ENCODE measurements at regions not wholly inside any gene's neighbourhood (a gene's known extent, or its start where the extent isn't known, plus 50 kb on each side); places are given as distances from the start of the nearest gene placed in this dataset.
"Not testable (repeated sequence)": the region's sequence is repeated elsewhere in the genome, so short reads cannot be mapped to it uniquely, and the experiment has no call there.

DNA sequence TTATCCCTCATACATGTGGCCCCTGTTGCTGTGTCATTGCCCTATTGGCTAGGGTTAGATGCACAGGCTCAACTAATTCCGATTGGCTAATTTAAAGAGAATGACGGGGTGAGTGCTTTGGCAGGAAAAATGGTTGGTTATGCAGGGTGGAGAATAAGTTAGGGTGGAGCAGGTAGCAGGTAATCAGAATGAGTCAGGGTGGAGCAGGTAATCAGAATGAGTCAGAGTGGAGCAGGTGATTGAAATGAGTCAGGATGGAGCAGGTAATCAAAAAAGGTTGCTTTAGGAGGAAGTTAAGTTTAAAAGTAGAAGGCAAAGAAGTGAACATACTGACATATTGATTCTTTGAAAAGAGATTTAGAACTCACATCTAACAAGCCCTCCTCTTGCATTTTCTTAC is 513.5 kb downstream of the EDEM1 start:
- not testable (repeated sequence) for DNase-seq

DNA sequence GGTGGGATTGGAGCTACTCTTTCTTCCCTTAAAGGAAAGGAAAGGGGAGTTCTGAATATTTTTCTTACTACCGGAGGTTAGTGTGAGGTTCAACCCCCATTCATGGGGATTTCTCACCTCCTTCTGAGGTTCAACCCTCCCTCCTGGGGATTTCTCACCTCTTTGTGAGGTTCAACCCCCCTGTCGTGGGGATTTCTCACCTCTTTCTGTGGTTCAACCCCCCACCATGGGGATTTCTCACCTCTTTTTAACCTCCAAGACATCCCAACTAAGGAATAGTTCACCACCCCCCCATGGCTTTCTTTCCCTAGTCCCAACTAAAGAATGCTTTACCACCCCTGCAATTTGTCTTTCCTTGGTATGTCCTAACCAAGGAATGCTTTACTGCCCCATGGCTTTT is 520.3 kb downstream of the EDEM1 start:
- DNase-seq: no peak

DNA sequence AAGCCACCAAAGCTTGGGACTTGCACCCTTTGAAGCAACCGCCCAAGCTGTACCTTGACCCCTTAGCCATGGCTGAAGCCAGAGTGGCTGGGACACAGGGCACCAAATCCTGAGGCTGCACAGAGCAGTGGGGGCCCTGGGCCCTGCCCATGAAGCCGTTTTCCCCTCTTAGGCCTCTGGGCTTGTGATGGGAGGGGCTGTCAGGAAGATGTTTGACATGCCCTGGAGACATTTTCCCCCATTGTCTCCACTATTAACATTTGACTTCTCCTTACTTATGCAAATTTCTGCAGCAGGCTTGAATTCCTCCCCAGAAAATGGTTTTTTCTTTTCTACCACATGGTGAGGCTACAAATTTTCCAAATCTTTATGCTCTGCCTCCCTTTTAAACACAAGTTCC is 522.2 kb downstream of the EDEM1 start:
- no peak for DNase-seq

DNA sequence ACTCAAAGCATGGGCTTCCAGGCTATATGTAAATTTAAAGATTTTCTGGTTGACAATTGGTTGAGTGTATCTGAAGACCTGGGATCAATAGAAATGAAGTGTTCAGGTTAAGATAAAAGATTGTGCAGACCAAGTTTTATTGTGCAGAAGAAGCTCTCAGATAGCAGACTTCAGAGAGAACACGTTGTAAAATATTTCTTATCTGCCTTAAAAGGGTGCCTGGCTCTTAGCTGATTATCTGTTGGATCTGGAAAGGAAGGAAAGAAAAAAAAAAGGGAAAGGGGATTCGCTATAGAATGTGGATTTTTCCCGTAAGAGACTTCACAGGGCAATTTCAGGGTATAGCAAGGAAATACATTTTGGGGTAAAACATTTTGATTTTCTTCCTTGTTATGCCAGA is 523.2 kb downstream of the EDEM1 start:
- no peak for DNase-seq

DNA sequence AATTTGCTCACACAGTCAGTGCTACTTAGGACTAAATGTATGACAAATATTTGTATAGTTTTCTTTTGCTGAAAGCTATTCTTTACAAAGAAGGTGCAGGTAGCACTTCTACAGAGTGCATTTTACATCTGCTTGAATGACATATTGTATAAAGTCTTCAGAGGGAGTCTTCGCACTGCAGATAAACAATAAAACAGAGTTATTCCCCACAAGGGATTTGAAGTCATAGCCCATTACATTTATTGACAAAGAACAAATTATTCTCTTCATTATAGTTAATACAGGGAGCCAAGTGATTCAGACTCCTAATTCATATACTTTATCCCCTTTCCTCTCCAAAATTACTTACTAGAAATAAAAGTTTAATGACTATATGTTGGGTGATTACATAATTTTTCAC is 529.7 kb downstream of the EDEM1 start:
- no peak for DNase-seq

DNA sequence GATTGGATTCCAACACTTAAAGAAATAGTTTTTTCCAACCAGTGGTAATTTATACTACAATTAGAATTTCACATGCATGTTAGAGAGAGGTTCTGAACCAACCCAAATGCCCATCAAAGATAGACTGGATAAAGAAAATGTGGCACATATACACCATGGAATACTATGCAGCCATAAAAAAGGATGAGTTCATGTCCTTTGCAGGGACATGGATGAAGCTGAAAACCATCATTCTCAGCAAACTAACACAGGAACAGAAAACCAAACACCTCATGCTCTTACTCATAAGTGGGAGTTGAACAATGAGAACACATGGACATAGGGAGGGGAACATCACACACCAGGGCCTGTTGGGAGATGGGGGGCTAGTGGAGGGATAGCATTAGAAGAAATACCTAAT is 532.2 kb downstream of the EDEM1 start:
- not testable (repeated sequence) for DNase-seq

DNA sequence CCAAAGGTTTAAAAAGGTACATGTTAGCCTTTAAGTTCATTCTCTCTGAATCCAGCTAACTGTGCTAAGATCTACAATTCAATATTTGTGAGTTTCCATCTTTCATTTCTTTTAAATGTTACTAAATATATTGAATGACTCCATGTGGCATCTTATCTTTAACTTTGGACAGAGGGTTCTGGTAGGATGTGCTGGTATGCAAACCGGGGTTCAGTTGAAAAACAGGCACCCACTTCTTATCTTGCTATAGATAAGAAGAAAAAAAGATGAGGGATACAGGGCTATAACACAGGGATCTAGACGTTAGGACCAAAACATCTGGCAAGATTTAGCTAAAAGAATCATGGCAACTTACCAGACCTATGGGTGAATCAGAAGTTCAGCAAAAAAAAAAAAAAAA is 538.3 kb downstream of the EDEM1 start:
- no peak for DNase-seq

DNA sequence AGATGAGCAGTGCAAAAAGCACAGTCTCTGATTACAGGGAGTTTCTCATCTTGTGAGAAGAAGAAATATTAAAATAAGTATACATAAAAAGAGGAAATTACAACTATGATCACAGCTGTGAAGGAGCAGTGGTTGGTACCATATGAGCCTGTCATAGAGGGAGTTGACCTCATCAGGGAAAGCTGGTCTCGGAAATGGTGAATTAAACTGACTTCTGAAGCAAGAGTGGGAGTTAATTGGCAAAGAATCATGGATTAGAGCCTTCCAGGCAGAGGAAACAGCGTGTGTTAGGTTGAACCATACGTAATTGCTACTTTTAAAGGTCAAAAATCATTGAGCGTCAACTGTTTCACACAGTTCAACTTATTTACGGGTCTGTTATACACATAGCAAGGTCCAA is 539.1 kb downstream of the EDEM1 start:
- DNase-seq: no peak

DNA sequence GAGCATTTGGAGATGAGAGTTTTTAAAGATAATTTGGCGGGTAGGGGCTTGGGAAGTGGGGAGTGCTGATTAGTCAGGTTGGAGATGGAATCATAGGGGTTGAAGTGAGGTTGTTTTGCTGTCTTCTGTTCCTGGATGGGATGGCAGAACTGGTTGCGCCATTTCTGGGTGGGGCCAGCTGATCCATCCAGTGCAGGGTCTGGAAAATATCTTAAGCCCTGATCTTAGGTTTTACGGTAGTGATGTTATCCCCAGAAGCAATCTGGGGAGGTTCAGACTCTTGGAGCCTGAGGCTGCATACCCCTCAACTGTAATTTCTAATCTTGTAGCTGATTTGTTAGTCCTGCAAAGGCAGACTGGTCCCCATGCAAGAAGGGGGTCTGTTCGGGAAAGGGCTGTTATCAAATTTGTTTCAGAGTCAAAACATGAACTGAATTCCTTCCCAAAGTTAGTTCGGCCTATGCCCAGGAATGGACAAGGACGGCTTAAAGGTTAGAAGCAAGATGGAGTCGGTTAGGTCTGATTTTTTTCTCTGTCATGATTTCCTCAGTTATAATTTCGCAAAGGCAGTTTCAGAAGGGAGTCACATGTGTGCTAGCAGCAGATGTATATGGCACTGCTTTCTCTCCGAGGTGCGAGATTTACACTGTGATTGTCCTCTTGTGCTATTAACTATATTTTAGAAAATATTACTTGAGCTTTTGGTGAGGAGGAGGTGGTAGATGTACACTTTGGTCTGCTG is 540.4 kb downstream of the EDEM1 start:
- DNase-seq: no peak

DNA sequence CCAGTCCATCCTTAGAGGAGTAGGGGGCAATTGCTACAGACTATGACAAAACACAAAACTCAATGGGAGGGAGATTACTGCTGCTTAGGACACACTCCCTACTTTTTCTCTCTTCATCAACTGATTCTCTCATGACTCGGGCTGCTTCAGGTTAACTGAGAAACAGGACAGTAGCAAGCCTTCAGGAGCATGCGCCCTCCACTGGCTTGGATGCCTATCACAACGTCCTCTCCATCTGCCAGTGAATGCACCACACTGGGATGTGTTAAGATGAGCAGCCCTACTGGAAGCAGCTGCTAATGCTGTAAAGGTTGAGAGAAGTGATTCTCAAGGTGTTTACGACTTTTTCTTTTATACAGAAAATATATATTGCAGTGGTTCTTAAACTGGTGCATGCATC is 542.3 kb downstream of the EDEM1 start:
- no peak for DNase-seq

DNA sequence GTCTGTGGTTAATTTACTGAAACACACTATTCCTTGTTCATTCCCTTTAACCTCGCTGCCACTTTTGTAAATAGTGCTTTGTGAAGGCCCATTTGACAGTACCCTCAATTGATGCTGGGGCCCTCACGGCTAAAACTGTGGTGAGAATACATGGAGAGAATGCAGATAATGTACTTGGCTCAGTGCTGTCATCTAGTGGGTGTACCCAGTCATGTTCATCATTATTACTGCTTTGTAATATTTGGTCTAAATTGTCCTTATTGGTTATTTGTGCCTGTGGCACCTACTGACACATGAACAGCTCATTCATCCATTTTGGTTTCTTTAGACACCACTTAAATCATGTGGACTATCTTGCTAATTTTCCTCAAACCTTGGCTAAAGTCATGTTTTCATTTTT is 543.6 kb downstream of the EDEM1 start:
- peak; percentile 57 for DNase-seq

DNA sequence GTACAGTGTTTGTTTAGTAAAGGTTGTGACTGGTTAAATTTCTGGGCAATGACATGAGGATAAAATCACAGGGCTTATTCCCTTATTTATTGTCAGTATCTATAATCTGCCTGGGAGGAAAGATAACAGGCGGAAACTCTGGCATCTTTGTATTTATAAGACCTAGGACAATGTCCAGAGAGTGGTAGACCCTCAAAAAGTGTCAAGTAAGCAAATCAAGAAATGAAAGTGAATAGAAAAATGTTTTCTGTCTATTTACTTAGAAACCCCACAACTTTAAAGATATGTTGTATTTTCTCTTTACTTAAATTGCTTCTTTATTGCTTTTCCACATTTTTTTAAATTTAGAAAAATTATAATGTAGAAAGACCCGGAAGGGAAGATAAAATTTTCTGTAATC is 544.6 kb downstream of the EDEM1 start:
- DNase-seq: no peak

DNA sequence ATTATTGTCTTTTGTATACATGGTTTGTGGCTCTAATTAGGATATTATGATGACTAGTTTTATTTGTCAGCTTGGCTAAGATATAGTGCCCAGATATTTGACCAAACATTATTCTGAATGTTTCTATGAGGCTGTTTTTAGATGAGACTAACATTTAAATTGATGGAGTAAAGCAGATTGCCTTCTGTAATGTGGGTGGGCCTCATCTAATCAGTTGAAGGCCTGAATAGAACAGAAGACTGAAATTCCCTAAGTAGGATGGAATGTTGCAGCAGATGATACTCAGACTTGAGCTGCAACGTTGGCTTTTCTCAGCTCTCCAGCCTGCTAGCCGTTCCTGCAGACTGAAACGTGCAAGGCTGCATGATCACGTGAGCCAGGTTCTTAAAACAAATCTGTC is 546.5 kb downstream of the EDEM1 start:
- no peak for DNase-seq

DNA sequence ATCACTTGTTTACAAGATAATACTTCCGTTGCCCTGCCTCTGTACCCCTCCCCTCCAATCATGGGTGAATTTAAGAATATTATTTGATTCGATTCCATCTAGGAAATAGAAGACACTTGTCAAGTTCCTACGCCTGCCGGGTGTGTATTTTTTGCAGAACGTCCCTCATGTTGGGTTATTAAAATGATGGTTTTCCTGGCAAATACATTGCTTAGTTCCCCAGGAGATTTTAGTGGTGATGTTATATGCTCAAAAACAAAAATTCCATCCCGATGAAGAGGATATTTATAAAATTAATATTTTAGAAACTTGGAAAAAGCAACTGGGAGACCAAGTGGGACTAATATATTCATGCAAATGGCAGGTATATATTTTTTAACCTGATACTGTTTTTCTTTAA is 548.4 kb downstream of the EDEM1 start:
- no peak for DNase-seq

DNA sequence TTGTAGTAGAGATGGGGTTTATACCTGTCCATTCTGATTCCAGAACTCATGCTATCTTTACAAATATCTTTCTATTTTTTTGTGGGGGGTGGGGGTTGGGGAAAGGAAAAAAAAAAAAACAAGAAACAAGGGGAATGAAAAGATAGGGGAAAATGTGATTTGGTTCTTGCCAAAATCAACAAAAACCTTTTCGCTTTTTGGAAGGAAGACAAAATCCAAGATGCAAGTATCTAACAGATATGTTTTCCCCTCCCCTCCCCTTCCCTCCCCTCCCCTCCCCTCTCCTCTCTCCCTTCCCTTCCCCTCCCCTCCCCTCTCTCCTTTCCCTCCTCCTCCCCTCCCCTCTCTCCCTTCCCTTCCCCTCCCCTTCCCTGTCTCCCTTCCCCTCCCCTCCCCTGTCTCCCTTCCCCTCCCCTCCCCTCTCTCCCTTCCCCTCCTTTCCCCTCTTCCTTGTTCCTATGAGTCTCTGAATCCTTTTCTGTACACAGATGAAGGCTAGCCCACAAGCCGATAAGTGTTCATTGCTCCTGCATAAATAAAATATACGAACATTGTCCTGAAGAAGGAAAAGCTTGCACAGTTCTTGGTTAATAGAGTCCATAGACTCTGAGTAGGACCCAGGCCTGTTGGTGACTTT is 551.9 kb downstream of the EDEM1 start:
- DNase-seq: no peak

DNA sequence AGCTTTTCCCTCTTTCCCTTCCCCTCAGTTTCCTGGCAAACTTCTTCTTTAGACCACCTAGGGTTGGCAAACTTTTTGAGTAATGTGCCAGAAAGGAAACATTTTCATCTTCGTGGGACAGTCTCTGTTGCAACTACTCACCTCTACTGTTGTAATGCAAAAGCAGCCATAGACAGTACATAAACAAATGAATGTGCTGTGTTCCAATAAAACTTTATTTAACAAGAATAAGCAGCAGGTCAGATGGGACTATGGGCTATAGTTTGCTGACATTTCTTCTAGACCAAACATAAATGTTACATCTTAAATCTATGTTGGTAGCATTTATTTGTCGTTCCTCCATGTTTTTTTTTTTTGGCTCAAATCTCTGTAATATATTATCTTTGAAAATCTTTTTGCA is 552.4 kb downstream of the EDEM1 start:
- no peak for DNase-seq

DNA sequence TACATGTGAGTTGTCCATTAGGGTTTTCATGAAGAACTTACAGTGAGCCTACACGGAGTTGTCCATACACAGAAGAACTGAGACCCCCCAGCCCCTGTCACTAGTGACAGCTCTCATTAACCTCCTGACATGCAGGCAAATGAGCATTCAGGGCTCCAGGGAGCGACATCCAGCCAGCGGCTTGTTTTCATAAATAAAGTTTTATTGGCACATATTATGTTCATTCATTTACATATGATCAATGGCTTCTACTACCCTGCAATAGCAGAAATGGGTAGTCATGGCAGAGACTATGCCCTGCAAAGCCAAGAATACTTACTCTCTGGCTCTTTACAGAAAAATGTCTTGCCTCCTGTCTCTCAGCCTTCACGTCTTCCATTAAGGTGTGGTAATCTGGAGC is 553.5 kb downstream of the EDEM1 start:
- DNase-seq: no peak

DNA sequence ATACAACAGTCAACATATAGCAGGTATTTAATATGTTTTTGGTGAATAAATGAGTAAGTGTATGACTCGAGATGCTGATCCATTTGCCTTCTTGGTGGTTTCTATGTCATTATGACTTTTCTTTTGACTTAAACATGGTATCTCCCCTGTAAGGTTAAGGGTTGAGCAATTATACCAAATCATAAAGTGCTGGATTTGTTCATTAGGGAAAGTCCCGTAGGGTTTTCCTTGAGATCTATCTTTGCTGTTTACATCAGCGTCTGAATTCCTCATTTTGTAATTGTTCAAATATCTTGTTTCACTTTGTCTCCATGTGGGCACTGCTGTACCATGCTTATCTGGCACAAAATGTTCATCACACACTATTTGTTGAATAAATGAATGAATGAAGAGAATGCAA is 562.6 kb downstream of the EDEM1 start:
- DNase-seq: no peak

DNA sequence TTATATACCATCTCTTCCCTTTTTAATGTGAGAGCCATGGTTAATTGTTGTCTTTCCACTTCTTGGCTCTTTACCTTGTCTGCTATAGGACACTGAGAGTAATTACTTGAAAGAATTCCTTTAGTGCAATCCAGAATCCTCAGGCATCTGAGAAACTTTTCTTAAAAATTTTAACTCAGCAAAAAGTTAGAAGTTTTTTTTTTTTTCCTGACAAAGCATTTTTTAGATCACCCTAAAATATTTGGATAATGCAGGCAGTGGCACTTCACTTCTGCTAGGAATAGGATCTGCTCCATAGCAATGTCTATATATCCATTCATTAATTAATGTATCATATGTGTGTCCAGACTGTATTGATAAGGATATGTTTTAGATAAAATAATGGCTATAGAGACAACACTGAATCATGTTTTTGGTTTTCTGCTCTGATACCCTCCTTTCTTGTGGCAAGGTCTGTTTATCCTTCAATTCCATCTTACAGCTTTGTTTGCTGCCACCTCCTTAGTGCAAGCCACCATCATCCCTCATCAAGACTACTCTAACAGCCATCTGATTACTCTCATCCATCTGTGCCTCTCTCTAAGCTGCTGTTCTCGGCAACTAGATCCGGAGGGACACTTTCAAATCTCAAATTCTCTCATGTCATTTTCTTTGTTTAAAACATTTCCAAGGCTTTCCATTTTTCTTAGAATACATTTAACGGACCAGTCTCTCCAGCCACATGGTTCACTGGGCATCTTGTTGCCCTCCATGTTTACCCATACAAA is 563.5 kb downstream of the EDEM1 start:
- DNase-seq: no peak

DNA sequence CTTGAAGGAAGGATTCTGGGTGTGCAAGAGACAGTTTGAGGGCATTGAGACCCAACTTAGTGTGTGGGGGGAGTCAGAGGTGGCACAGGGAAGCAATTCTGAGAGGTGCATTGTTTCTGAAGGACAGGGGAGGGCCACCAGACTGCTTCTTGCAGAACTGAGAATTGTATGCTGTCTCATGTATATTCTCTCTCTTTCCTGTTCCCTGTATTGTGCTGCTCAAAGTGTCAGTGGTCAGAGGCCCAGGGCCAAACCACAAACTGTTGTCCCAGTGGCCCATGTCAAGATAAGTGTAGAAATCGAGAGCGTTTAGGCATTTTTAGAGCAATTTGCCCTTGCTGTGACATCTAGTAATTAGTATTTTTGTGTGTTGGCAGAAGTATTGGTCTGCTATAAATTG is 567.1 kb downstream of the EDEM1 start:
- peak; percentile 92 for DNase-seq

DNA sequence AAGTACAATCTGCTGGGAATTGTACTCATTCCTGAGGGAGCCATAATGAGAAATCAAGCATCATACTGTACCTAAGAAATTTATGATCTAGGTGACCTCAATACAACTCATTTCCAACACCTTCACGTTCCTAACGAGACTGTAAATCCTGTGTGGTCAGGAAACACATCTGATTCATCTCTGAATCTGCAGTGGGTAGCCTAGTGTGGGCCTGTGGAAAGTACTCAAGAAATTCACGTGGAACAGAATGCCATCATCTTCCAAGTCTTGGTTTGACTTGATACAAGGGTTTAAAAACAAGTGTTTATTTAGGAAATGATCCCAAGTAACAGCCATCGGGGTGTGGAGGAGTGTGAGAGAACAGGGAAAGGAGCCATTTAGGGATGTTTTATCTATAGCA is 568.9 kb downstream of the EDEM1 start:
- DNase-seq: no peak

DNA sequence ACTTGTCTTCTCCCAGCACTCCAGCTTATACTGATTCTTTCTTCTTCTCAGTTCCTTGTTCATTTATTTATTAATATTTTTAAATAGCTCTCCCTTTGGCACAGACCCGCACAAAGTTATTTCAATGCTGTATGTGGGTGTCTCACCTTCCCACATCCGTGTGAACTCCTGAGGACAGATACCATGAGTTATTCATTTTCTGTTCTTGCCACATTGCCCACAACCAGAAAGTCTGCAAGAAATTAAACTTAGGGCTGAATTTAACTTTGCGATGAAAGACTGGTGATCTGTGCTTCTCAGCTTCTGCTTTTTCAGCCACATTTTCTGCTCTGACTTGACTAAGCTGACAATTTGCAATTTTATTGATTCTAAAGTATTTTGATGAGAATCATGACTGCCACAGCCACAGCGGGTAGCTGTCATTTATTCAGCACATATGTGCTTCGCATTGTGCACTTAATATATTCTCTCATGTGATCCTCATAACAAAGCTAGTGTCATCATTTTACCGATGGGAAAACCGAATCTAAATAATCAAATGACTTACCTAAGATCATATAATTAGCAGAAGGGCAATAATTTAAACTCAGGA is 569.8 kb downstream of the EDEM1 start:
- DNase-seq: peak; percentile 36

DNA sequence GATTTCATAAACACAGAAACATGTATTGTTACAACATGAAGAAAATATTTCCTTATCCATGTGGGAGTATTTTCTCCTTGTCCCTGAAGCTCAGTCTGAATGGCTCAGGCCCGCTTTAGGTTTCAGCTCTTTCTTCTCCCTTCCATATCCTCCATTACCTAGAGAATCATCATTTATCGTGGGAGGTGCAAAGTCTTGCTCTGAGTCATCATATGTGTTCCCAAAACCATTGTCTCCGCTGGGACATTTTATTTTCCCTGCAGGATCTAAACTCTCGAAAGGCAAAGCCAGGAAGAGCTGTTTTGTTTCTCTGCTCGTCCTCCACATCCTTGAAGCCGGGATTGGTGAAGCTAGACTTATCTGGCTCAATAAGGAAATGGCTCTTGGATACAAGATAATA is 571.2 kb downstream of the EDEM1 start:
- no peak for DNase-seq

DNA sequence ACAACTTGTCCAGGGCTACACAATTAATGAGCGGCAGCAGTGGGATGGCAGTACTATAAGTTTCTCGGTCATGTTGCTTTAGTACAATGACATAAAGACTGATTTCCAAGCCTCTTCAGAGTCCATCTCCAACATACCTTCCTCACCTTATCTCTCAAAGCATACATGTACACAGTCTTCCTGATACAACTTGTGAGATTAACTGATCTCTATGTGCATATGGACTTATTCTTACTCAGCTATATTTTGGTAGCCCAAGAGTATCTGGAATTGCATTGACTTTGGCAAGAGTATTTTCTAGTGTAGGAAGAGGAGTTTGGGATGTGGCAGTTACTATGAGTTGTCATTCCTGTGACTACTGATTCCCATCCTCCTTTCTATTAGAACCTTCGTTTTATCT is 575.0 kb downstream of the EDEM1 start:
- no peak for DNase-seq
